Peyer's patch (tissue), 4 donors: ENCODE measurements at regions not wholly inside any gene's neighbourhood (a gene's known extent, or its start where the extent isn't known, plus 50 kb on each side); places are given as distances from the start of the nearest gene placed in this dataset.

Source experiments
- POLR2A ChIP-seq, 2 donors: fragments of 450-650 bp; IDR thresholded peaks; one replicate each; pipeline ENCODE4 v1.5.1; 2017; ENCODE audit warnings: antibody characterized with exemption in 2 of 2, mild to moderate bottlenecking in 2 of 2, moderate library complexity in 2 of 2
- TF ChIP-seq, protein P1 (sequence below), 6 experiments: fragments of 450-650 bp in 4 of 6; fragments of 200-600 bp in 2 of 6; sonication (generic) in 1 of 6; IDR thresholded peaks; one replicate each; pipeline ENCODE4 v1.5.1; 2017 to 2019; ENCODE audit warnings: antibody characterized with exemption in 6 of 6, mild to moderate bottlenecking in 3 of 6, moderate library complexity in 1 of 6

- TF ChIP-seq POLR2A (IDR thresholded peaks at IDR 0.05): no peak
- TF ChIP-seq, protein P1, sequence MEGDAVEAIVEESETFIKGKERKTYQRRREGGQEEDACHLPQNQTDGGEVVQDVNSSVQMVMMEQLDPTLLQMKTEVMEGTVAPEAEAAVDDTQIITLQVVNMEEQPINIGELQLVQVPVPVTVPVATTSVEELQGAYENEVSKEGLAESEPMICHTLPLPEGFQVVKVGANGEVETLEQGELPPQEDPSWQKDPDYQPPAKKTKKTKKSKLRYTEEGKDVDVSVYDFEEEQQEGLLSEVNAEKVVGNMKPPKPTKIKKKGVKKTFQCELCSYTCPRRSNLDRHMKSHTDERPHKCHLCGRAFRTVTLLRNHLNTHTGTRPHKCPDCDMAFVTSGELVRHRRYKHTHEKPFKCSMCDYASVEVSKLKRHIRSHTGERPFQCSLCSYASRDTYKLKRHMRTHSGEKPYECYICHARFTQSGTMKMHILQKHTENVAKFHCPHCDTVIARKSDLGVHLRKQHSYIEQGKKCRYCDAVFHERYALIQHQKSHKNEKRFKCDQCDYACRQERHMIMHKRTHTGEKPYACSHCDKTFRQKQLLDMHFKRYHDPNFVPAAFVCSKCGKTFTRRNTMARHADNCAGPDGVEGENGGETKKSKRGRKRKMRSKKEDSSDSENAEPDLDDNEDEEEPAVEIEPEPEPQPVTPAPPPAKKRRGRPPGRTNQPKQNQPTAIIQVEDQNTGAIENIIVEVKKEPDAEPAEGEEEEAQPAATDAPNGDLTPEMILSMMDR (IDR thresholded peaks at IDR 0.05): no peak
These were observed 1039.6 kb upstream of the LRRN3 start for GRCh38 chr7:110051372-110051771.
